ENCODE measurements at regions not wholly inside any gene's neighbourhood (a gene's known extent, or its start where the extent isn't known, plus 50 kb on each side); places are given as distances from the start of the nearest gene placed in this dataset.

DNA sequence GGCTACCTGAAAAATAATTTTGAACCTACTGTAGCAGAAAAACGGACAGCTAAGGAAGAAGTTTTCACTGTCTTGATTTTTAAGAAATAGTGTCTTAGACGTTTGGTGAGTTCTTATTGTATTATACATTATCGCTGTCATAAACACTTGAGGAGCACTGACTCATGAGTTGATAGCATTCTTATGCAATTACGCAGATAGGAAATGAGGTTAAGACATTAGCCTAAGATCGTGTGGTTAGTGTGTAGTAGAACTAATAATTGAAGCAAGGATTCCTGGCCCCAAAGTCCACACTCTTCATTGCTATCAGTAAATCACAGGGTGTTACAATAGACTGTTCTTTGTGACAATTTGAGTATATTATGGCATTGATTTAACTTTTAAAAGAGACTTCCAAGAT is 238.1 kb downstream of the ARAP2 start:
- TF ChIP-seq RNF2 (IDR thresholded peaks at IDR 0.05; ENCODE audit: borderline replicate concordance, low read depth) (no peak), ZC3H11A (IDR thresholded peaks at IDR 0.05) (no peak), CEBPB (IDR thresholded peaks at IDR 0.05) (no peak), MAFK (IDR thresholded peaks at IDR 0.05; ENCODE audit: partially characterized antibody) (no peak), NFE2L2 (conservative IDR thresholded peaks at IDR 0.05; ENCODE audit: low read length) (no peak), RAD21 (conservative IDR thresholded peaks at IDR 0.05 in 1 of 2, IDR thresholded peaks at IDR 0.05 in 1 of 2) (no peak), POLR2AphosphoS2 (conservative IDR thresholded peaks at IDR 0.05; ENCODE audit: low read length) (no peak), POLR2A (IDR thresholded peaks at IDR 0.05; ENCODE audit: low read length) (no peak), EP300 (IDR thresholded peaks at IDR 0.05) (no peak), PHF8 (IDR thresholded peaks at IDR 0.05; ENCODE audit: borderline replicate concordance, low read depth) (no peak)
- TF ChIP-seq, protein P1, sequence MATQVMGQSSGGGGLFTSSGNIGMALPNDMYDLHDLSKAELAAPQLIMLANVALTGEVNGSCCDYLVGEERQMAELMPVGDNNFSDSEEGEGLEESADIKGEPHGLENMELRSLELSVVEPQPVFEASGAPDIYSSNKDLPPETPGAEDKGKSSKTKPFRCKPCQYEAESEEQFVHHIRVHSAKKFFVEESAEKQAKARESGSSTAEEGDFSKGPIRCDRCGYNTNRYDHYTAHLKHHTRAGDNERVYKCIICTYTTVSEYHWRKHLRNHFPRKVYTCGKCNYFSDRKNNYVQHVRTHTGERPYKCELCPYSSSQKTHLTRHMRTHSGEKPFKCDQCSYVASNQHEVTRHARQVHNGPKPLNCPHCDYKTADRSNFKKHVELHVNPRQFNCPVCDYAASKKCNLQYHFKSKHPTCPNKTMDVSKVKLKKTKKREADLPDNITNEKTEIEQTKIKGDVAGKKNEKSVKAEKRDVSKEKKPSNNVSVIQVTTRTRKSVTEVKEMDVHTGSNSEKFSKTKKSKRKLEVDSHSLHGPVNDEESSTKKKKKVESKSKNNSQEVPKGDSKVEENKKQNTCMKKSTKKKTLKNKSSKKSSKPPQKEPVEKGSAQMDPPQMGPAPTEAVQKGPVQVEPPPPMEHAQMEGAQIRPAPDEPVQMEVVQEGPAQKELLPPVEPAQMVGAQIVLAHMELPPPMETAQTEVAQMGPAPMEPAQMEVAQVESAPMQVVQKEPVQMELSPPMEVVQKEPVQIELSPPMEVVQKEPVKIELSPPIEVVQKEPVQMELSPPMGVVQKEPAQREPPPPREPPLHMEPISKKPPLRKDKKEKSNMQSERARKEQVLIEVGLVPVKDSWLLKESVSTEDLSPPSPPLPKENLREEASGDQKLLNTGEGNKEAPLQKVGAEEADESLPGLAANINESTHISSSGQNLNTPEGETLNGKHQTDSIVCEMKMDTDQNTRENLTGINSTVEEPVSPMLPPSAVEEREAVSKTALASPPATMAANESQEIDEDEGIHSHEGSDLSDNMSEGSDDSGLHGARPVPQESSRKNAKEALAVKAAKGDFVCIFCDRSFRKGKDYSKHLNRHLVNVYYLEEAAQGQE (IDR thresholded peaks at IDR 0.05) = no peak
- TF ChIP-seq, protein P2, sequence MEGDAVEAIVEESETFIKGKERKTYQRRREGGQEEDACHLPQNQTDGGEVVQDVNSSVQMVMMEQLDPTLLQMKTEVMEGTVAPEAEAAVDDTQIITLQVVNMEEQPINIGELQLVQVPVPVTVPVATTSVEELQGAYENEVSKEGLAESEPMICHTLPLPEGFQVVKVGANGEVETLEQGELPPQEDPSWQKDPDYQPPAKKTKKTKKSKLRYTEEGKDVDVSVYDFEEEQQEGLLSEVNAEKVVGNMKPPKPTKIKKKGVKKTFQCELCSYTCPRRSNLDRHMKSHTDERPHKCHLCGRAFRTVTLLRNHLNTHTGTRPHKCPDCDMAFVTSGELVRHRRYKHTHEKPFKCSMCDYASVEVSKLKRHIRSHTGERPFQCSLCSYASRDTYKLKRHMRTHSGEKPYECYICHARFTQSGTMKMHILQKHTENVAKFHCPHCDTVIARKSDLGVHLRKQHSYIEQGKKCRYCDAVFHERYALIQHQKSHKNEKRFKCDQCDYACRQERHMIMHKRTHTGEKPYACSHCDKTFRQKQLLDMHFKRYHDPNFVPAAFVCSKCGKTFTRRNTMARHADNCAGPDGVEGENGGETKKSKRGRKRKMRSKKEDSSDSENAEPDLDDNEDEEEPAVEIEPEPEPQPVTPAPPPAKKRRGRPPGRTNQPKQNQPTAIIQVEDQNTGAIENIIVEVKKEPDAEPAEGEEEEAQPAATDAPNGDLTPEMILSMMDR (IDR thresholded peaks at IDR 0.05) = no peak
- TF ChIP-seq, protein P3, sequence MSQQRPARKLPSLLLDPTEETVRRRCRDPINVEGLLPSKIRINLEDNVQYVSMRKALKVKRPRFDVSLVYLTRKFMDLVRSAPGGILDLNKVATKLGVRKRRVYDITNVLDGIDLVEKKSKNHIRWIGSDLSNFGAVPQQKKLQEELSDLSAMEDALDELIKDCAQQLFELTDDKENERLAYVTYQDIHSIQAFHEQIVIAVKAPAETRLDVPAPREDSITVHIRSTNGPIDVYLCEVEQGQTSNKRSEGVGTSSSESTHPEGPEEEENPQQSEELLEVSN (IDR thresholded peaks at IDR 0.05; ENCODE audit: borderline replicate concordance, low read depth) = no peak
- TF ChIP-seq, protein P4, sequence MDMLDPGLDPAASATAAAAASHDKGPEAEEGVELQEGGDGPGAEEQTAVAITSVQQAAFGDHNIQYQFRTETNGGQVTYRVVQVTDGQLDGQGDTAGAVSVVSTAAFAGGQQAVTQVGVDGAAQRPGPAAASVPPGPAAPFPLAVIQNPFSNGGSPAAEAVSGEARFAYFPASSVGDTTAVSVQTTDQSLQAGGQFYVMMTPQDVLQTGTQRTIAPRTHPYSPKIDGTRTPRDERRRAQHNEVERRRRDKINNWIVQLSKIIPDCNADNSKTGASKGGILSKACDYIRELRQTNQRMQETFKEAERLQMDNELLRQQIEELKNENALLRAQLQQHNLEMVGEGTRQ (IDR thresholded peaks at IDR 0.05) = no peak
